ENCODE measurements at regions not wholly inside any gene's neighbourhood (a gene's known extent, or its start where the extent isn't known, plus 50 kb on each side); places are given as distances from the start of the nearest gene placed in this dataset.

- H3K9me3 Mint-ChIP-seq: peaks cover 6 to 37% (median 18%) of the 10 kb centered on the region in 11 donors
- H3K27ac Mint-ChIP-seq: no peak overlapping the region
- ChIA-PET POLR2A (no interaction called here), CTCF (no interaction called here)
- H3K4me3 Mint-ChIP-seq: no peak overlapping the region
- H3K27ac ChIP-seq (ENCODE audit: low read depth, low read length): no peak overlapping the region
- no peaks in the 10 kb centered on the region for H3K27me3 Mint-ChIP-seq
- H3K27me3 ChIP-seq (ENCODE audit: control insufficient read depth in 2 of 2, insufficient read depth in 2 of 2, low read length in 2 of 2): no peaks in the 10 kb centered on the region
- intact Hi-C loops (cut with micrococcal nuclease): no loop called here
- H3K36me3 Mint-ChIP-seq: peaks cover 0 to 8% (median 0%) of the 10 kb centered on the region in 5 donors
- no peak for DNase-seq
- H3K4me1 Mint-ChIP-seq: no peaks in the 10 kb centered on the region
- H3K9me3 ChIP-seq (ENCODE audit: control insufficient read depth in 2 of 3, low read length in 3 of 3): no peaks in the 10 kb centered on the region
- no peak overlapping the region for H3K4me3 ChIP-seq (ENCODE audit: low read length)
- no peaks in the 10 kb centered on the region for H3K4me1 ChIP-seq (ENCODE audit: control insufficient read depth in 2 of 2, insufficient read depth in 2 of 2, low read length in 2 of 2)
- no peak for ATAC-seq
- no peaks in the 10 kb centered on the region for H3K36me3 ChIP-seq (ENCODE audit: control insufficient read depth in 2 of 3, insufficient read depth in 3 of 3, low read length in 3 of 3)
Measured at GRCh38 chr3:6035626-6036025, 825.3 kb upstream of the GRM7 start.

- peaks cover 0 to 8% (median 0%) of the 10 kb centered on the region in 5 donors for H3K36me3 Mint-ChIP-seq
- no peaks in the 10 kb centered on the region for H3K36me3 ChIP-seq (ENCODE audit: control insufficient read depth in 2 of 3, insufficient read depth in 3 of 3, low read length in 3 of 3)
- peaks cover 5 to 32% (median 12%) of the 10 kb centered on the region in 11 donors for H3K9me3 Mint-ChIP-seq
- ChIA-PET CTCF (no interaction called here), POLR2A (no interaction called here)
- H3K9me3 ChIP-seq (ENCODE audit: control insufficient read depth in 2 of 3, low read length in 3 of 3): no peaks in the 10 kb centered on the region
- H3K4me3 ChIP-seq (ENCODE audit: low read length): no peak overlapping the region
- H3K4me1 ChIP-seq (ENCODE audit: control insufficient read depth in 2 of 2, insufficient read depth in 2 of 2, low read length in 2 of 2): no peaks in the 10 kb centered on the region
- no peak for ATAC-seq
- intact Hi-C loops (cut with micrococcal nuclease): no loop called here
- DNase-seq: no peak
- no peak overlapping the region for H3K27ac ChIP-seq (ENCODE audit: low read depth, low read length)
- H3K27me3 Mint-ChIP-seq: no peaks in the 10 kb centered on the region
- no peak overlapping the region for H3K4me3 Mint-ChIP-seq
- H3K27me3 ChIP-seq (ENCODE audit: control insufficient read depth in 2 of 2, insufficient read depth in 2 of 2, low read length in 2 of 2): no peaks in the 10 kb centered on the region
- H3K27ac Mint-ChIP-seq: no peak overlapping the region
- H3K4me1 Mint-ChIP-seq: no peaks in the 10 kb centered on the region
Measured at GRCh38 chr3:6039971-6040370, 820.9 kb upstream of the GRM7 start.

- intact Hi-C loops (cut with micrococcal nuclease): no loop called here
- H3K27me3 Mint-ChIP-seq: no peaks in the 10 kb centered on the region
- H3K27ac Mint-ChIP-seq: no peak overlapping the region
Measured at GRCh38 chr3:6041894-6042293, 819.0 kb upstream of the GRM7 start.

GRCh38 chr3:6047016-6047415 lies 813.9 kb upstream of the GRM7 start:
- DNase-seq (no peak), ATAC-seq (no peak)
- Mint-ChIP-seq H3K9me3 (peaks cover 5 to 47% (median 28%) of the 10 kb centered on the region in 11 donors), H3K4me1 (no peaks in the 10 kb centered on the region), H3K27ac (no peak overlapping the region), H3K27me3 (no peaks in the 10 kb centered on the region), H3K36me3 (peaks cover 0 to 6% (median 0%) of the 10 kb centered on the region in 5 donors), H3K4me3 (no peak overlapping the region)
- H3K4me1 ChIP-seq (ENCODE audit: control insufficient read depth in 2 of 2, insufficient read depth in 2 of 2, low read length in 2 of 2): no peaks in the 10 kb centered on the region
- no peak overlapping the region for H3K4me3 ChIP-seq (ENCODE audit: low read length)
- ChIA-PET POLR2A (no interaction called here), CTCF (no interaction called here)
- H3K27ac ChIP-seq (ENCODE audit: low read depth, low read length): no peak overlapping the region
- no peaks in the 10 kb centered on the region for H3K27me3 ChIP-seq (ENCODE audit: control insufficient read depth in 2 of 2, insufficient read depth in 2 of 2, low read length in 2 of 2)
- no peaks in the 10 kb centered on the region for H3K36me3 ChIP-seq (ENCODE audit: control insufficient read depth in 2 of 3, insufficient read depth in 3 of 3, low read length in 3 of 3)
- intact Hi-C loops (cut with micrococcal nuclease): no loop called here
- H3K9me3 ChIP-seq (ENCODE audit: control insufficient read depth in 2 of 3, low read length in 3 of 3): peaks cover 0 to 10% (median 0%) of the 10 kb centered on the region in 3 experiments

More at GRCh38 chr3:6041894-6042293, 819.0 kb upstream of the GRM7 start:
- Mint-ChIP-seq H3K4me3 (no peak overlapping the region), H3K36me3 (peaks cover 0 to 11% (median 0%) of the 10 kb centered on the region in 5 donors), H3K9me3 (peaks cover 6 to 41% (median 16%) of the 10 kb centered on the region in 11 donors), H3K4me1 (no peaks in the 10 kb centered on the region)
- H3K9me3 ChIP-seq (ENCODE audit: control insufficient read depth in 2 of 3, low read length in 3 of 3): peaks cover 0 to 9% (median 0%) of the 10 kb centered on the region in 3 experiments
- DNase-seq: no peak
- POLR2A ChIA-PET: no interaction called here
- no peaks in the 10 kb centered on the region for H3K36me3 ChIP-seq (ENCODE audit: control insufficient read depth in 2 of 3, insufficient read depth in 3 of 3, low read length in 3 of 3)
- ATAC-seq: no peak
- CTCF ChIA-PET: no interaction called here
- H3K4me3 ChIP-seq (ENCODE audit: low read length): no peak overlapping the region
- no peak overlapping the region for H3K27ac ChIP-seq (ENCODE audit: low read depth, low read length)
- H3K4me1 ChIP-seq (ENCODE audit: control insufficient read depth in 2 of 2, insufficient read depth in 2 of 2, low read length in 2 of 2): no peaks in the 10 kb centered on the region
- no peaks in the 10 kb centered on the region for H3K27me3 ChIP-seq (ENCODE audit: control insufficient read depth in 2 of 2, insufficient read depth in 2 of 2, low read length in 2 of 2)

GRCh38 chr3:6060251-6060650 lies 800.7 kb upstream of the GRM7 start:
- CTCF ChIA-PET: no interaction called here

GRCh38 chr3:6062261-6063187 lies 798.4 kb upstream of the GRM7 start:
- no peaks in the 10 kb centered on the region for H3K4me1 ChIP-seq (ENCODE audit: control insufficient read depth in 2 of 2, insufficient read depth in 2 of 2, low read length in 2 of 2)
- Mint-ChIP-seq H3K36me3 (no peaks in the 10 kb centered on the region), H3K27ac (no peak overlapping the region), H3K4me3 (no peak overlapping the region), H3K9me3 (peaks cover 0 to 6% (median 0%) of the 10 kb centered on the region in 11 donors), H3K27me3 (no peaks in the 10 kb centered on the region), H3K4me1 (no peaks in the 10 kb centered on the region)
- DNase-seq (no peak), ATAC-seq (no peak)
- ChIA-PET CTCF (no interaction called here), POLR2A (no interaction called here)
- no peaks in the 10 kb centered on the region for H3K9me3 ChIP-seq (ENCODE audit: control insufficient read depth in 2 of 3, low read length in 3 of 3)
- intact Hi-C loops (cut with micrococcal nuclease): no loop called here
- no peaks in the 10 kb centered on the region for H3K27me3 ChIP-seq (ENCODE audit: control insufficient read depth in 2 of 2, insufficient read depth in 2 of 2, low read length in 2 of 2)
- no peak overlapping the region for H3K27ac ChIP-seq (ENCODE audit: low read depth, low read length)
- no peak overlapping the region for H3K4me3 ChIP-seq (ENCODE audit: low read length)
- no peaks in the 10 kb centered on the region for H3K36me3 ChIP-seq (ENCODE audit: control insufficient read depth in 2 of 3, insufficient read depth in 3 of 3, low read length in 3 of 3)

More at GRCh38 chr3:6060251-6060650, 800.7 kb upstream of the GRM7 start:
- Mint-ChIP-seq H3K27ac (no peak overlapping the region), H3K4me1 (no peaks in the 10 kb centered on the region), H3K27me3 (no peaks in the 10 kb centered on the region), H3K36me3 (no peaks in the 10 kb centered on the region), H3K9me3 (peaks cover 0 to 6% (median 0%) of the 10 kb centered on the region in 11 donors), H3K4me3 (no peak overlapping the region)
- Histone ChIP-seq H3K36me3 (ENCODE audit: control insufficient read depth in 2 of 3, insufficient read depth in 3 of 3, low read length in 3 of 3) (no peaks in the 10 kb centered on the region), H3K27me3 (ENCODE audit: control insufficient read depth in 2 of 2, insufficient read depth in 2 of 2, low read length in 2 of 2) (no peaks in the 10 kb centered on the region), H3K9me3 (ENCODE audit: control insufficient read depth in 2 of 3, low read length in 3 of 3) (no peaks in the 10 kb centered on the region), H3K27ac (ENCODE audit: low read depth, low read length) (no peak overlapping the region), H3K4me1 (ENCODE audit: control insufficient read depth in 2 of 2, insufficient read depth in 2 of 2, low read length in 2 of 2) (no peaks in the 10 kb centered on the region), H3K4me3 (ENCODE audit: low read length) (no peak overlapping the region)
- DNase-seq (no peak), ATAC-seq (no peak)
- intact Hi-C loops (cut with micrococcal nuclease): no loop called here
- POLR2A ChIA-PET: no interaction called here

- ATAC-seq: no peak
- Mint-ChIP-seq H3K27ac (no peak overlapping the region), H3K4me1 (no peaks in the 10 kb centered on the region), H3K27me3 (no peaks in the 10 kb centered on the region), H3K36me3 (no peaks in the 10 kb centered on the region), H3K9me3 (peaks cover 0 to 6% (median 0%) of the 10 kb centered on the region in 11 donors), H3K4me3 (no peak overlapping the region)
- ChIA-PET POLR2A (no interaction called here), CTCF (no interaction called here)
- DNase-seq: no peak
- no peaks in the 10 kb centered on the region for H3K36me3 ChIP-seq (ENCODE audit: control insufficient read depth in 2 of 3, insufficient read depth in 3 of 3, low read length in 3 of 3)
- H3K9me3 ChIP-seq (ENCODE audit: control insufficient read depth in 2 of 3, low read length in 3 of 3): no peaks in the 10 kb centered on the region
- no peaks in the 10 kb centered on the region for H3K4me1 ChIP-seq (ENCODE audit: control insufficient read depth in 2 of 2, insufficient read depth in 2 of 2, low read length in 2 of 2)
- no peak overlapping the region for H3K27ac ChIP-seq (ENCODE audit: low read depth, low read length)
- intact Hi-C loops (cut with micrococcal nuclease): no loop called here
- no peak overlapping the region for H3K4me3 ChIP-seq (ENCODE audit: low read length)
- H3K27me3 ChIP-seq (ENCODE audit: control insufficient read depth in 2 of 2, insufficient read depth in 2 of 2, low read length in 2 of 2): no peaks in the 10 kb centered on the region
Measured at GRCh38 chr3:6066397-6066796, 794.5 kb upstream of the GRM7 start.

Measured in naive thymus-derived CD4-positive, alpha-beta T cell (primary cell).